HT-29 (cell line): ENCODE measurements at regions not wholly inside any gene's neighbourhood (a gene's known extent, or its start where the extent isn't known, plus 50 kb on each side); places are given as distances from the start of the nearest gene placed in this dataset.
"Not testable (repeated sequence)": the region's sequence is repeated elsewhere in the genome, so short reads cannot be mapped to it uniquely, and the experiment has no call there.

Source experiments
- DNase-seq: peaks from one replicate; pipeline ENCODE4 v3.0.0-alpha.2; 2015; ENCODE audit warnings: low spot score

DNA sequence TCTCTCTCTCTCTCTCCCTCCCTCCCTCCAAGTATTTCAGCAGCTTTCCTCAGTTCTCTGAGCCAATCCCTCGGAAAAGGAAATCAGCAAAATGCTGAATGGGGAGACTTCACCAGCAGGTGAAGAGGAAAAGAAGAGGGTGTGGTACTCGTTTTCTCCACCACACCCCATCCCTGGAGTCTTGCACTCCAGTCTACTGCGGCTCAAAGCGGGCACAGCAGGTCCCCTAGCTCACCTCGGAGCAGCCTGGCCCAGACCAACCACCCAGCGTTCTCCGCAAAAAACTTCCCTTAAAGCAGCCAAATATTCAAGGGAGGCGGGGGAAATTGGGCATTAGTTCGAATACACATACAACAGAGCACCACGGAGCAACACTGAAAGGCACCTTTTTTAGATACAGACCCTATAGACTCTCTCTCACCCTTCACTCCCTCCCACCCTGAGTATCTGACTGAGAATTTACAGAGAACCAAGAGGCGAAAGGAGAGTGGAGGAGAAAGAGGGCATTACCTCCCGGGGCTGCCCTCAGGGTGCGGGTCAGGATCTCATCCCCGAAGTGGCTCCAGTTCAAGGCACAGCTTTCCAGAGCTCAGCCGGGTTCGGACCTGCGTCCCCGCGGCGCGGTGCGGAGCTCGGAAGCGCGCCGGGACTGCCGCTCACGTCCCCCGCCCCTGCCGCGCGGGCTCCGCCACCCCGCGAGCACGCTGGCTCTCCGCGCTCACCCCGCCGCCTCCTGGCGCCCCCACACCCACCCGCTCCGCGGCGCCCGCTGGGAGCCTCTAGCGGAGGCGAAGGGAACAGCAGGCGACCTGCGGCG is 1638.5 kb upstream of the C9orf72 start:
- no peak for DNase-seq

GRCh38 chr9:29212397-29213387 is 1639.4 kb upstream of the C9orf72 start:
- DNase-seq = no peak

DNA sequence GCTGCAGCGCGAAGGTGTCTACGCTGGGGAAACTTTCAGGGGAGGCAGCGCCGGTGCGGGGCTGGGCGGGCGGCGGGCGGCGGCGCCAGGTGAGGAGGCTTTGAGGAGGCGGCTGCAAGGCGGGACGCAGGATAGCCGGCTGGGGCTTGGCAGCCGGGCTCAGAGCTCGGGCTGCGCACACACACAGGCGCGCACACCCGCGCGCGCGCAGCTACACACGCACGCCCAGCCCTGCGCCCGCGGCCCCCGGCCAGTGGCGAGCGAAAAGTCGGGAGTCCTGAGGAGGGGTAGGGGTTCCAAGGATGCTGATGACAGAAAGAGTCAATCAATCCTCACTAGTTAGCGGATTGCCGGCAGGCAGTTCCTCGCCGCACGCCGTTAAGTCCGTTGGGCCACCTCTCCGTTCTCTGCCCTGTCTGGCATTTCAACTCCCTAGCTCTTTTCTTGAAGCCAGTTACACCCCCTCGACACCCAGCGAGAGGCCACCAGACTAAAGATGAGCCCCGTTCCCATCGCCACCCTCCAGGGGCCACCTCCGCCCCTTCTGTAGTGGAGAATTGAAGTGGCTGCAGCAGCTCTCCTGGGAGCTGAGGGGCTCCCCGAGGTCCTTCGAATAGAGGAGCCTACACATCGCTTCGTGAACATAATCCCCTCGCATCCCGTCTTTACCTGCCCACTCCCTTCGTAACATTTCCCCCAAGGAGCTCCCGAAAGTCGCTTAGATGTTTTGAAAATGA is 1640.3 kb upstream of the C9orf72 start, which contains the start of gene LINGO2:
Gene LINGO2 (minus strand): TSS at position 185 of the 737 bp plus-strand sequence.
- DNase-seq = no peak

- DNase-seq = no peak
These were observed 1640.9 kb upstream of the C9orf72 start for GRCh38 chr9:29214154-29214689.

DNA sequence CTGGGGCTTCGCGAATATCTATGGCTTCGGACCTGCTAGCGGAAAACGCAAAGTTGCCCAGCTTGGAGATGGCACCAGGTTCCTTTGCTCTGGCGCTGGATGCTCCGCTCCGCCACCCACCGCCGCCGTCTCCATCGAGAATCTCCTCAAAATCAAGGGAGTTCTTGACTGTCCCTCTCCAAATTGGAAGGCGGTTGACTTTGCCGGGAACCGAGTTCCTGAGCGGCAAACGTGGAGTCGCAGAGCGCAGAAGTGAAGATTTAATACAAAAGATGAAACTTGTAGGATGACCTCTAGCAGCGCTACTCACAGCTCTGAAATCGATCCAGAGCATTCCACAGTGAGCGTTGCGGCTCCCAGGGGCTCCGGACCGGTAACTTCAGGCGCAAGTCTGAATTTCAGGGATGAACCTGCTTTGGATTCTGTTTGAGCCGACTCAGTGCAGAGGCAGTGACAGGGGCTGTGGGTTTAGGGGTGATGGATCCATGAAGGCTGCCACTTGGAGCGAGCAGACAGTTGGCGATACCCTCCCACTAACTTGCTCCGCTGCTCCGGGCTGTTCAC is 1641.5 kb upstream of the C9orf72 start:
- no peak for DNase-seq

DNA sequence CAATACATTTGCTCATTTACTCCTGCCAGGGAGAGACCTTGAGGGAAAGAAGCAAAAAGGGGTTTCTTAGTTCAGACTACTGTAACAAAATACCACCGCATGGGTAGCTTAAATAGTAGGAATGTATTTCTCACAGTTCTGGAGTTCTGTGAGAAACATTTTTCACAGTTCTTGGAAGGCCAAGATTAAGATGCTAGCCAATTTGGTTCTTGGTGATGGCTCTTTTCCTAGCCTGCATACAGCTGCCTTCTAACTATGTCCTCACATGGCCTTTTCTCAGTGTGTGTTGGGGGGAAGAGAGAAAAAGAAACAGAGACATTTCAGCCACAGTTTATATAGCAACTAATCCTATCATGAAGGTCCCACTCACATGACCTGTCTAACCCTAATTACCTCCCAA is 1644.7 kb upstream of the C9orf72 start:
- no peak for DNase-seq

DNA sequence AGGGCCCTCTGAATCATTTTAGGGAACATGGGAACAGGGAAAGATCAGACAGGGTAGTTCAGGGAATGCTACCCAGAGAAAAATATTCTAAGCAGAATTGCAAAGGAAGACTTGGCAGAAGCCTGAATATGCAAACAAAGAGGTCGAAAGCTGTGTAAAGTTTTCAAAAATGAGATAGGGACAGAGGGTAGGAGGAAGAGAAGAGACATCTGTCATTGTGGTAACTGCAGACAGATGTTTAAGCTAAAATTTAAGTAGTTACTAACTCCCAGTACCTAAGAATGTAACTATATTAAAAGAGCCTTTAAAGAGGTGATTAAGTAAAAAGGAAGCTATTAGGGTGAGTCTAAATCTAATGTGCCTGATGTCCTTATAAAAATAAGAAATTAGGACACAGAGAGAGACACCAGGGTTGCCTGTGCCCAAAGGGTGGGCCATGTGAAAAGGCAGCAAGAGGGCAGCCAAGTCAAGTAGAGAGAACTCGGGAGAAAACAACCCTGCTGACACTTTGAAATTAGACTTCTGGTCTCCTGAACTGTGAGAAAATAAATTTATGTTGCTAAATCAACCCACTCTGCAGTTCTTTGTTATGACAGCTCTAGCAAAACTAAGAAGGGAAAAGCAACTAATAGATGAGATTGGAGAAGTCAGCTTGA is 1647.4 kb upstream of the C9orf72 start:
- no peak for DNase-seq

DNA sequence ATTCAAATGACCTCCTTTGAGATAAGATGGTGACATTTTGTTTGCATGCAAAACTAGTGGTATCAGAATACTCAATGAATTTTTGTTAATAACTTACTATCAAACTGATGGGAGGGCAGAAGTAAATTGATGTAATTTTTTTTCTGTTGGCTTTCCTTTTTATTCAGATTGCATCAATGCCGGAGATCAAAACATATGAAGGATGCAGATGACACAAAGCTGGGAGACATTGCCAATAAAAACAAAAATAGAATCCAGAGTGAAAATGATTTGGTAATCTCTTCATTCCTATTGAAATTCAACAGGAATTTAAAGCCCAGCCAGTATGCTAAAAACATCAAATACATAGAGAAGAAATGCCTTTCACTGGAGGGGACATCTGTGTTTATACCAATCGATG is 1655.3 kb upstream of the C9orf72 start:
- DNase-seq = no peak

GRCh38 chr9:29230931-29231330 is 1657.7 kb upstream of the C9orf72 start:
- DNase-seq = no peak

DNA sequence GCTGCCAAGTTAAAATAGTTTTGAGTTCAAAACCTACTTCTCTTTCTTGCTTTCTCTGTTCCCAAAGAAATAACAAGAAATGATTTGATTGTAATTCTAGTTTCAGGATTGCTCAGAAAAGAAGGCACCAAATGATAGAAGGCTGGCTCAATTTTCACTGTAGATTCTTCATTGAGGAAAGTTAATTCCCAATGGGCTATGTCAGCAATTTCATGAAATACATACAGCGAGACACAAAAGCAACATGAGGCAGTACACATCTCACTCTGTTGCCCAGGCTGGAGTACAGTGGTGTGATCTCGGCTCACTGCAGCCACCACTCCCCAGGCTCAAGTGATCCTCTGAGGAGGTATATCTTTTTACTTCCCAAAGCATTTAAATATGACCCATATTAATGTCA is 1659.9 kb upstream of the C9orf72 start:
- DNase-seq = no peak

DNA sequence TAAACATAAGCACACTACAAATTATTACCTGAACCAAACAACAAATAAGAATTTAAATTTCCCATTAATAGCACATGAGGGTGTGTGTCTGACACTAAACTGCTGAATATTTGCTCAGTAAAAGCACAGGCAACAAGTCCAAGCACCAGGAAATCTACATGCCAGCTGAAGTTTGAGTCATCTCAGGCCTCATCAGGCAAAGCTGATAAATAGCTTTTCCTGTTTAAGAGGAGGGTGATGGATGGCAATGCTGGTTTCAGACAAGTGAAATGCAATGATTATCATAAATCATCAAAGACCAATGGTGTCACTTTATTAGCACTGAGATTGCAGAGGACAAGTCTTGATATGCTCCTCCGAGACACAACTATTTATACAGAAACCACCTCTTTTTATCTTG is 1668.0 kb upstream of the C9orf72 start:
- DNase-seq = no peak

DNA sequence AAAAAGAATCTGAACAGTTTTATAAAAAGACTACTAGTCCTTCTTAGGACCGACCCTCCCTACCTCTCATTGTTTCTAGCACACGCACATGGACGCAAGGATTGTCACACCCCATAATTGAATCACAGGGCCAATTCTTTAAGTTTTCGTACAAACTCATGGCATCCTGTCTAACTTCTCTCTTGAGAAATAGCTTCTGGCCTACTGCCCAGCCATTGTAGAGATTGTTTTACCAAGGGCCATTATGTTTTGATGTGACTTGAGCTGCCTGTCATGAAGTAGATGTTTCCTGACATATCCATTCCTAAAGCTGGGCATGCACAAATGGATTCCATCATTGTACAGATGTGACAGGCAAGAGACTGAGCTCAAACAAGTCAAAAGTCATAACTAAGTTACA is 1672.1 kb upstream of the C9orf72 start:
- DNase-seq = no peak

- DNase-seq = not testable (repeated sequence)
These were observed 1697.1 kb upstream of the C9orf72 start for GRCh38 chr9:29270400-29270799.

- DNase-seq = no peak
These were observed 1708.8 kb upstream of the C9orf72 start for GRCh38 chr9:29282121-29282520.

GRCh38 chr9:29285818-29286217 is 1712.5 kb upstream of the C9orf72 start:
- peak; percentile 11 for DNase-seq

DNA sequence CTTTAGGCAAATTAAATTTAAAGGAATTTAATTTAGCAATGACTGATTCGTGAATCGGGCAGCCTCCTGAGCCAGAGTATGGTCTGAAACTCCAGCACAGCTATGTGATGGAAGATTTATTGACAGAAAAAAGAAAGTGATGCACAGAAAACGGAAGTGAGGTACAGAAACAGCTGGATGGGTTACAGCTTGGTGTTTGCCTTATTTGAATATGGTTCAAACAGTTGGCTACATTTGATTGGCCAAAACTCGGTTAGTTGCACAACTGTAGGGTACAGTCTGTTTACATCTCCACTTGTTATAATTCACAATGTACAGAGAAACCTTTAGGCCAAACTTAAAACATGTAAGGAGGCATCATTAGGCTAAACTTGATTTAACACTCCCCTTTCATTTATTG is 1716.1 kb upstream of the C9orf72 start:
- no peak for DNase-seq

- DNase-seq = no peak
These were observed 1717.2 kb upstream of the C9orf72 start for GRCh38 chr9:29290516-29290915.

- DNase-seq = no peak
These were observed 1724.3 kb upstream of the C9orf72 start for GRCh38 chr9:29297592-29297991.

DNA sequence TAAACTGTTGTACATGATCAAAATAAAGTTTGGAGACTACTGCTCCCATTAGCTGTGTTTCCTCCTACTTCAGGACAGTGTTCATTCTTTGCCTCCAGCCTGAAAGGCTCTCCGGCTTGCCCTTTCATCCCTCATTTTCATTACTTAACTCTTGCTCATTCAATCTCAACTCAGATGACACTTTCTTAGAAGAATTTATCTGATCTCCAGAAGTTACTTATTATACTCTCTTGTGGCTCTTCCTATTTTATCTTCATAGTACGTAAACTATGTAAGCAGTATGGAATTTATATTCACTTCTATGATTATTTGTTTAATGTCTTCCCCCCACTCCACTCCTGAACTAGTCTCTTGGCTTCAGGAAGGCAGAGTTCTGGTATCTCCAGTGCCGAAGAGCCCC is 1737.9 kb upstream of the C9orf72 start:
- no peak for DNase-seq

DNA sequence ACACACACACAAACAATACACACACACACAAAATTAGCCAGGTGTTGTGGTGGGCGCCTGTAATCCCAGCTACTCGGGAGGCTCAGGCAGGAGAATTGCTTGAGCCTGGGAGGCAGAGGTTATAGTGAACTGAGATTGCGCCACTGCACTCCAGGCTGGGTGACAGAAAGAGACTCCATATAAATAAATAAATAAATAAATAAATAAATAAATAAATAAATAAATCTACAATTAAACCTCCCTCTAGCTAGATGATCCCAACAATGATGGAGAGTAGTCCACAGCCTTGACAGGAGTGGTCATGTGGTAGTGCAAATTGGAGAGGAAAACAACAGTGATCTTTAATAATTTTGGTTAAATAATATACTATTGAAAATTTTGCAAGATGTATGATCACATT is 1739.0 kb upstream of the C9orf72 start:
- DNase-seq = no peak
